IMR-90 (cell line): ENCODE measurements at regions not wholly inside any gene's neighbourhood (a gene's known extent, or its start where the extent isn't known, plus 50 kb on each side); places are given as distances from the start of the nearest gene placed in this dataset.

Source experiments
- BHLHE40 ChIP-seq: fragments of 150-350 bp; IDR thresholded peaks from 2 replicates; pipeline ENCODE4 v1.6.1; 2016; ENCODE audit warnings: mild to moderate bottlenecking, low read depth, low read length
- CEBPB ChIP-seq: IDR thresholded peaks from 2 replicates; pipeline ENCODE4 v1.6.1; 2012; ENCODE audit warnings: low read depth, low read length, improper control_type of control experiment
- ELK1 ChIP-seq: fragments of 150-350 bp; IDR thresholded peaks from 2 replicates; pipeline ENCODE4 v1.6.1; 2016; ENCODE audit warnings: low read depth, mild to moderate bottlenecking, low read length, moderate library complexity, borderline replicate concordance
- POLR2A ChIP-seq: IDR thresholded peaks from 2 replicates; pipeline ENCODE4 v1.6.1; 2012; ENCODE audit warnings: mild to moderate bottlenecking, low read depth, low read length
- RAD21 ChIP-seq: IDR thresholded peaks from 2 replicates; pipeline ENCODE4 v1.6.1; 2012; ENCODE audit warnings: low read length, improper control_type of control experiment
- RCOR1 ChIP-seq: IDR thresholded peaks from 2 replicates; pipeline ENCODE4 v1.6.1; 2012; ENCODE audit warnings: mild to moderate bottlenecking, low read length, improper control_type of control experiment; ENCODE audit not compliant: insufficient replicate concordance
- SMC3 ChIP-seq: fragments of 150-350 bp; IDR thresholded peaks from 2 replicates; pipeline ENCODE4 v1.6.1; 2016; ENCODE audit warnings: low read depth, mild to moderate bottlenecking, antibody characterized with exemption, low read length, moderate library complexity
- USF2 ChIP-seq: fragments of 150-350 bp; IDR thresholded peaks from 2 replicates; pipeline ENCODE4 v1.6.1; 2017; ENCODE audit warnings: mild to moderate bottlenecking, antibody characterized with exemption, low read length, low read depth
- TF ChIP-seq, protein P1 (sequence below): conservative IDR thresholded peaks from 2 replicates; pipeline ENCODE4 v1.5.1; 2012; ENCODE audit warnings: mild to moderate bottlenecking, low read depth, low read length, improper control_type of control experiment

DNA sequence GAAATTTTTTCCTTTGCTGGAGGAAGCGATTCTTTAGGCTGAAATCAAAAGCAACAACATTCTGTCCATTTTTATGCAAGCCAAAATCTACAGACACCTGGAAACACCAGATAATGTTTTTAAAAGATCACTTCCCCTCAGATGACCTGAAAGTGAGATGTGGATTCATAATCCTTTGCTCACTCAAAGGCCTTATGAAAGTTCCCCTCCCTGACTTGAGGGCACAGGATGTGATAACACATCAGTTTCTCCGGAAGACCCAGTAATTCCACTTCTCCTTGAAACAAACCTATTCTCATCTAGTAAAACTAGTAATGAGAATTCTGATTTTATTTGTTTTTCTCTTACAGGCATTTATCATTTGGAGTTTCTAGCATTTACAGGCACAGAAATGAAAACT, 218.3 kb upstream of the RND3 start:
- TF ChIP-seq, protein P1, sequence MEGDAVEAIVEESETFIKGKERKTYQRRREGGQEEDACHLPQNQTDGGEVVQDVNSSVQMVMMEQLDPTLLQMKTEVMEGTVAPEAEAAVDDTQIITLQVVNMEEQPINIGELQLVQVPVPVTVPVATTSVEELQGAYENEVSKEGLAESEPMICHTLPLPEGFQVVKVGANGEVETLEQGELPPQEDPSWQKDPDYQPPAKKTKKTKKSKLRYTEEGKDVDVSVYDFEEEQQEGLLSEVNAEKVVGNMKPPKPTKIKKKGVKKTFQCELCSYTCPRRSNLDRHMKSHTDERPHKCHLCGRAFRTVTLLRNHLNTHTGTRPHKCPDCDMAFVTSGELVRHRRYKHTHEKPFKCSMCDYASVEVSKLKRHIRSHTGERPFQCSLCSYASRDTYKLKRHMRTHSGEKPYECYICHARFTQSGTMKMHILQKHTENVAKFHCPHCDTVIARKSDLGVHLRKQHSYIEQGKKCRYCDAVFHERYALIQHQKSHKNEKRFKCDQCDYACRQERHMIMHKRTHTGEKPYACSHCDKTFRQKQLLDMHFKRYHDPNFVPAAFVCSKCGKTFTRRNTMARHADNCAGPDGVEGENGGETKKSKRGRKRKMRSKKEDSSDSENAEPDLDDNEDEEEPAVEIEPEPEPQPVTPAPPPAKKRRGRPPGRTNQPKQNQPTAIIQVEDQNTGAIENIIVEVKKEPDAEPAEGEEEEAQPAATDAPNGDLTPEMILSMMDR: no peak
- TF ChIP-seq RAD21: no peak
- TF ChIP-seq RCOR1: no peak
- no peak for TF ChIP-seq USF2
- no peak for TF ChIP-seq ELK1
- no peak for TF ChIP-seq POLR2A
- TF ChIP-seq BHLHE40: no peak
- no peak for TF ChIP-seq SMC3
- no peak for TF ChIP-seq CEBPB
